GM23248 (cell line): ENCODE measurements at regions not wholly inside any gene's neighbourhood (a gene's known extent, or its start where the extent isn't known, plus 50 kb on each side); places are given as distances from the start of the nearest gene placed in this dataset.

Source experiments
- EZH2 ChIP-seq: fragments of 200-600 bp; sonication (generic); IDR thresholded peaks from 2 replicates; pipeline ENCODE4 v1.6.1; 2018; ENCODE audit warnings: antibody characterized with exemption, mild to moderate bottlenecking; ENCODE audit not compliant: insufficient read depth, poor library complexity, severe bottlenecking
- EZH2phosphoT487 ChIP-seq: fragments of 200-600 bp; sonication (generic); IDR thresholded peaks from 2 replicates; pipeline ENCODE4 v1.6.1; 2018; ENCODE audit warnings: antibody characterized with exemption, moderate library complexity, mild to moderate bottlenecking, low read depth; ENCODE audit not compliant: insufficient read depth

- no peak for TF ChIP-seq EZH2
- no peak for TF ChIP-seq EZH2phosphoT487
Observed at GRCh38 chr1:219460081-219460895, 152.6 kb downstream of the ZC3H11B start.
